GM18868 (cell line): ENCODE measurements at regions not wholly inside any gene's neighbourhood (a gene's known extent, or its start where the extent isn't known, plus 50 kb on each side); places are given as distances from the start of the nearest gene placed in this dataset.
"Not testable (repeated sequence)": the region's sequence is repeated elsewhere in the genome, so short reads cannot be mapped to it uniquely, and the experiment has no call there.

Experiments used
- ATAC-seq: cut with Tn5 transposase; IDR thresholded peaks from one replicate; pipeline ENCODE4 v1.9.1; 2021; ENCODE audit warnings: mild to moderate bottlenecking, moderate library complexity; ENCODE audit not compliant: unreplicated experiment

GRCh38 chr1:146297781-146298574 lies 69.2 kb upstream of the NOTCH2NLA start:
- ATAC-seq: peak; percentile 28

DNA sequence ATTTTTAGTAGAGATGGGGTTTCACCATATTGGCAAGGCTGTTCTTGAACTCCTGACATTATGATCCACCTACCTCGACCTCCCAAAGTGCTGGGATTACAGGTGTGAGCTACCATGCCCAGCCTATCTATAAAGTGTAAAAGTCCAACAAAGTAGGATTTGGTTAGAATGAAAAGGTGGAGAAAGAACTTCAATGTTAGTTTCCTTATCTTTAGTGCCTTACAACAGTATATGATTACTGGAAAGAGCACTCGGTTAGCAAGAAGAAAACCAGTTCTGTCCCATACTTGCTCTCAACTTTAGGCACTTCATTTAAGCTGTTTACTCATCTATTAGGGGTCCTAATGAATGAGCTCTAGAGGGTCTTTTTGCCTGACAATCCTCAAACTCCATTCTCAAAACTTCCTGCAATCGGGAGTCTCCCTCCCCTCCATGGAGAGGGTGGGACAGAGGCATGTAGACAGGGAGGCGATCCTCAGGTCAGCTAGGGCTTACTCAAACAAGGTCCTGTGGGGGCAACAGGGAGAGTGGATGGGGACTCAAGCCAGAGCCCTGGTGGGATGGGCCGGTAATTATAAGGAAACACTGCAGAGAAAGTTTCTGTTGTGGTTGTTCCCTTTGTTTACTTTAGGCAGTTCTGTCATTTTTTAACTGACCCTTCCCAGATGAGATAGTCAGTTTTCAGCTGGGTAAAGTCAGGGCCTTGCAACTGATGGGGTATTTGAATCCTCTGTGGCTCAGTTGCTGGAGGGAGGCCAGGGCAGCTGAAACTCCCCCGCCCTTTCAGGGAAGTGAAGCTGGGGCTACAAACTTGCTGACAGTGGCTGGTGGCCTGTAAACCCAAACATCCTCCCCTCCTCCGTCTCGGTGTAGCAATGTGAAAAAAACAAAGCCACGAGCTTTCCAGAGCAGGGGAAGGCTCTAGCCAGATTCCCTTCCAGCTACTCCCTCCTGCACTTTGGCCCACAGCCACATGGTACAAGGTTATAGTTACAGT lies 64.4 kb upstream of the NOTCH2NLA start:
- peak; percentile 73 for ATAC-seq

DNA sequence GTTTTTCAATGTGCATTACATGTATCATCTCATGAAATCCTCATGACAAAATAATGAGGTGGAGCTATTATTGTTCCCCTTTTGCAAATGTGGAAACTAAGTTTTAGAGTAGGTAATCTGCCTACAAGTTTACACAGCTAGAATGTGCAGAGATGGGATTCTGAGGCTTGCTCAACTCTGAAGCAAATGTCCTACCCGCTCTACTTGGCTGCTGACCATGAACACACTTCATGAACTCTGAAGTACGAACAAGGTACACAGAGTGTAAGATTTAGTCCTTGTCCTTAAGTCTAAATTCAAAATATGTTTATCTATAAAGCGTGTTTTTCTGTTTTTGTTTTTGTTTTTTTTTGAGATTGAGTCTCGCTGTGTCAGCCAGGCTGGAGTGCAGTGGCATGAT lies 63.6 kb upstream of the NOTCH2NLA start:
- ATAC-seq: not testable (repeated sequence)

- ATAC-seq: not testable (repeated sequence)
Observed at GRCh38 chr1:146287881-146288280, 59.1 kb upstream of the NOTCH2NLA start.

- peak; percentile 60 for ATAC-seq
Observed at GRCh38 chr1:146284760-146285159, 55.9 kb upstream of the NOTCH2NLA start.

- ATAC-seq: peak; percentile 31
Observed at GRCh38 chr1:146283527-146283880, 54.7 kb upstream of the NOTCH2NLA start.

DNA sequence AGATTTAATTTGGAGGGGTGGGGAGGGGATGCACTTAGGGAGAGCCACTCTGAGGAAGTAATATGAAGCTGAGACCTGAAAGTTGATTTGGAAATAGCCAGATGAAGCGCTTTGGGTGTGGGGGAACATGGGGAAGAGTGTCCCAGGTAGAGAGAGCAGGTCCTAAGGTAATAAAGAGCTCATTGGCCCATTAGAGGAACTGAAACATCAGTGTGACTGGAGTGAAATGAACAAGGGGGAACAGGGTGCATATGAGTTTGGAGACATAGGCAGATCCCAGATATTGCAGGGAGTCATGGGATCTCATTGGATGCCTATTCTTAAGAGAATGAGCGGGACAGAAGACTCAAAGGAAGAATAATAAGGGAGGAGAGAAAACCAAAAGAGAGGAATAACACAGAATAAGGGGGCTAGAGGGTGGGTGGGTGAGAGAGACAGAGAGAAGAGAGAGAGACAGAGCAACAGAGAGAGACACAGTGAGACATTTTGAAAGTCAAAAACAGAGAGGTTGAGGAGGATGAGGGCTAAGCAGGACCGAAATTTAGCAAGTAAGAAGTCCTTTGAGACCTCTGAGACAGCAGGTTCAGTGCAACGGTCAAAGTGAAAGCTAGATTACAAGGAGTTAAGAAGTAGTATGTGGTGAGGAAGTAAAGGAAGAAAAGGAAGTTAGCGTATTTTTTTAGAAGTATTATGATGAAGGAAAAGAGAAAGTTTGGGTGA lies 54.1 kb upstream of the NOTCH2NLA start:
- ATAC-seq: peak; percentile 57

DNA sequence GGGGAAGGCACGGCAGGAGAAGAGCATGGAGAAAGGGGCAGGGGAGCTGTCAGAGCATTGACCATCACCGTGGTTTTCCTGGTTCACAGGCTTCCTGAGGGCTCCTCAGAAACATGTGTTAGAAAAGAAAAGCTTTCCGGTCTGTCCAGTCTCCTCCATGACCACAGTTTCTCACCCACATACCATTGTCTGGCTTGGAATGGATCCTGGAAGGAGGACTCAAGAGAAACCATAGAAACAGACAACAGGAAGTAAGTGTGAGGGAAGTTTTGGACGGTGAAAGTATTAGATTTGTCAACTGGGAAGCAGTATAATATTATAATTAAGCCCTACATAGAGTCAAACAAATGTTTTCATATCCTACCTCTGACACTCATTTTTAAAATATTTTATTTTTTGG lies 52.7 kb upstream of the NOTCH2NLA start:
- not testable (repeated sequence) for ATAC-seq

GRCh38 chr1:146278758-146279157 lies 49.9 kb upstream of the NOTCH2NLA start:
- ATAC-seq: not testable (repeated sequence)
